Neural progenitor cell (in vitro differentiated cells): ENCODE measurements at regions not wholly inside any gene's neighbourhood (a gene's known extent, or its start where the extent isn't known, plus 50 kb on each side); places are given as distances from the start of the nearest gene placed in this dataset.

Source experiments
- DNase-seq: peaks from one replicate; pipeline ENCODE4 v3.0.0-alpha.2; 2016; ENCODE audit warnings: low spot score
- H2AFZ ChIP-seq: fragments of 200-600 bp; sonication (generic); replicated peaks from 2 replicates; pipeline ENCODE4 v1.6.1; 2016; ENCODE audit warnings: antibody characterized with exemption
- H3F3A ChIP-seq: fragments of 200-600 bp; sonication (generic); 2 replicates; pipeline ENCODE4 v1.6.1; 2016; ENCODE audit warnings: antibody characterized with exemption, low read depth
- H3K27ac ChIP-seq: fragments of 200-600 bp; sonication (generic); 2 replicates; pipeline ENCODE4 v1.5.1; 2016; ENCODE audit warnings: mild to moderate bottlenecking
- H3K27me3 ChIP-seq: fragments of 200-600 bp; sonication (generic); 2 replicates; pipeline ENCODE4 v1.6.1; 2016; ENCODE audit warnings: mild to moderate bottlenecking, moderate library complexity
- H3K36me3 ChIP-seq: fragments of 200-600 bp; sonication (generic); 2 replicates; pipeline ENCODE4 v1.5.1; 2016
- H3K4me1 ChIP-seq: fragments of 200-600 bp; sonication (generic); 2 replicates; pipeline ENCODE4 v1.6.1; 2016; ENCODE audit warnings: mixed run types
- H3K4me2 ChIP-seq: fragments of 200-600 bp; sonication (generic); 2 replicates; pipeline ENCODE4 v1.6.1; 2016
- H3K4me3 ChIP-seq: fragments of 200-600 bp; sonication (generic); 2 replicates; pipeline ENCODE4 v1.5.1; 2016
- H3K79me2 ChIP-seq: fragments of 200-600 bp; sonication (generic); 2 replicates; pipeline ENCODE4 v1.6.1; 2016; ENCODE audit warnings: low read depth
- H3K9ac ChIP-seq: fragments of 200-600 bp; sonication (generic); 2 replicates; pipeline ENCODE4 v1.6.1; 2016
- H3K9me3 ChIP-seq: fragments of 200-600 bp; sonication (generic); 2 replicates; pipeline ENCODE4 v1.5.1; 2016; ENCODE audit warnings: low read depth
- H4K20me1 ChIP-seq: fragments of 200-600 bp; sonication (generic); 2 replicates; pipeline ENCODE4 v1.6.1; 2016; ENCODE audit warnings: low read depth
- H3K27ac Mint-ChIP-seq: 3 replicates; pipeline ENCODE4 v1.8.0; 2021; ENCODE audit warnings: mixed read lengths
- H3K27me3 Mint-ChIP-seq: 2 replicates; pipeline ENCODE4 v1.8.0; 2022; ENCODE audit warnings: low read depth, mild to moderate bottlenecking, inconsistent platforms, moderate library complexity, mixed read lengths; ENCODE audit not compliant: insufficient read depth
- H3K36me3 Mint-ChIP-seq: 3 replicates; pipeline ENCODE4 v1.8.0; 2021; ENCODE audit warnings: mixed read lengths
- H3K4me1 Mint-ChIP-seq: 3 replicates; pipeline ENCODE4 v1.8.0; 2021; ENCODE audit warnings: mixed read lengths
- H3K4me3 Mint-ChIP-seq: 3 replicates; pipeline ENCODE4 v1.8.0; 2021; ENCODE audit warnings: mild to moderate bottlenecking, moderate library complexity, mixed read lengths
- H3K9me3 Mint-ChIP-seq: 3 replicates; pipeline ENCODE4 v1.8.0; 2020; ENCODE audit warnings: mixed read lengths
- EZH2 ChIP-seq: fragments of 200-600 bp; sonication (generic); IDR thresholded peaks from 2 replicates; pipeline ENCODE4 v1.6.1; 2017; ENCODE audit warnings: antibody characterized with exemption, mild to moderate bottlenecking, moderate library complexity
- EZH2phosphoT487 ChIP-seq: fragments of 200-600 bp; sonication (generic); IDR thresholded peaks from 2 replicates; pipeline ENCODE4 v1.6.1; 2017; ENCODE audit warnings: antibody characterized with exemption
- TF ChIP-seq, protein P1 (sequence below): fragments of 200-600 bp; sonication (generic); IDR thresholded peaks from 2 replicates; pipeline ENCODE4 v1.5.1; 2017; ENCODE audit warnings: antibody characterized with exemption, mild to moderate bottlenecking

DNA sequence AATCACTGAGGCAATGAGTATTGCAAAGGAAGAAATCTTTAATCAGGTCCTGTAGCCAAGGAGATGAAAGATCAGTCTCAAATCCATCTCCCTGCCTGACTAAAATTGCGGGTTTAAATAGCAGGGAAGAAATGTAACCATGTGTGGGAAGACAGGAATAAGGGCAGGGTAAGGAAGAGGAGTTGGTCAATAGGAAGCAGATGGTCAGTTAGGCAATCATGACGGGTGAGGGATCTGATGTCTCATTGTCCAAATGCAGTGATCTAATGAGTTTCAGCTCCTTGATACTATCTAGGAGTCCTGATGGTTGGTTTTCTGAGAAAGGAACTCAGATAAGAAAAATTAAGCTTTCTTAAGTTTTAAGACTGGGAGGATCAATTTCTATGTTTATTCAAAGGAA, 200.8 kb downstream of the SPATA18 start:
- Histone ChIP-seq H3K9me3 (no peaks in the 10 kb centered on the region), H3K79me2 (no peaks in the 10 kb centered on the region), H3K4me3 (no peak overlapping the region), H2AFZ (no peak overlapping the region), H3K4me1 (no peaks in the 10 kb centered on the region), H3F3A (no peaks in the 10 kb centered on the region), H3K4me2 (no peak overlapping the region), H3K27me3 (no peaks in the 10 kb centered on the region), H3K36me3 (no peaks in the 10 kb centered on the region), H4K20me1 (no peaks in the 10 kb centered on the region), H3K27ac (no peak overlapping the region), H3K9ac (no peak overlapping the region)
- Mint-ChIP-seq H3K9me3 (peaks cover 2% of the 10 kb centered on the region), H3K27me3 (peaks cover 2% of the 10 kb centered on the region), H3K4me3 (no peak overlapping the region), H3K27ac (no peak overlapping the region), H3K36me3 (no peaks in the 10 kb centered on the region), H3K4me1 (no peaks in the 10 kb centered on the region)
- DNase-seq = no peak
- no peak for TF ChIP-seq EZH2
- TF ChIP-seq, protein P1, sequence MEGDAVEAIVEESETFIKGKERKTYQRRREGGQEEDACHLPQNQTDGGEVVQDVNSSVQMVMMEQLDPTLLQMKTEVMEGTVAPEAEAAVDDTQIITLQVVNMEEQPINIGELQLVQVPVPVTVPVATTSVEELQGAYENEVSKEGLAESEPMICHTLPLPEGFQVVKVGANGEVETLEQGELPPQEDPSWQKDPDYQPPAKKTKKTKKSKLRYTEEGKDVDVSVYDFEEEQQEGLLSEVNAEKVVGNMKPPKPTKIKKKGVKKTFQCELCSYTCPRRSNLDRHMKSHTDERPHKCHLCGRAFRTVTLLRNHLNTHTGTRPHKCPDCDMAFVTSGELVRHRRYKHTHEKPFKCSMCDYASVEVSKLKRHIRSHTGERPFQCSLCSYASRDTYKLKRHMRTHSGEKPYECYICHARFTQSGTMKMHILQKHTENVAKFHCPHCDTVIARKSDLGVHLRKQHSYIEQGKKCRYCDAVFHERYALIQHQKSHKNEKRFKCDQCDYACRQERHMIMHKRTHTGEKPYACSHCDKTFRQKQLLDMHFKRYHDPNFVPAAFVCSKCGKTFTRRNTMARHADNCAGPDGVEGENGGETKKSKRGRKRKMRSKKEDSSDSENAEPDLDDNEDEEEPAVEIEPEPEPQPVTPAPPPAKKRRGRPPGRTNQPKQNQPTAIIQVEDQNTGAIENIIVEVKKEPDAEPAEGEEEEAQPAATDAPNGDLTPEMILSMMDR = no peak
- no peak for TF ChIP-seq EZH2phosphoT487

DNA sequence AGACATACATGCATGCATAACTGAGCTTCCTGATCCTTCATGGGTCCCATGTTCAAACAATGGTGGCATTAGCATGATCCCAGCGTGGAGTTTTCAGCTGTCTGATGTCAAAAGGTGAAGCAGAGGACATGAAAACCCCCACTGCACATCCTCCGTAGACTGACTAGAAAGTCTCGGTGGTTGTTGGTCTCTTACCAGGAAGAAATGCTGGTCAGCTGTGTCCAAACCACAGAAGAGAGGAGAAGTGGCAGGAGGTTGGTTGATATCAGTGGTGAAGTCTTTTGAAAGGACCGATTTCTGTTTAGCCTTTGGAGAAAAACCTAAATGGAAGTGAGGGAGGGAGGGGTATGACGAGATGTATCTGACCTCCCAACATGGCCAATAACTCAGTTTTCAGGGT, 201.9 kb downstream of the SPATA18 start:
- no peak overlapping the region for H3K4me2 ChIP-seq
- TF ChIP-seq EZH2 (no peak), EZH2phosphoT487 (no peak)
- TF ChIP-seq, protein P1 = no peak
- no peak for DNase-seq
- H3K36me3 ChIP-seq = no peaks in the 10 kb centered on the region
- Mint-ChIP-seq H3K27ac (no peak overlapping the region), H3K4me3 (no peak overlapping the region), H3K9me3 (peaks cover 2% of the 10 kb centered on the region), H3K36me3 (no peaks in the 10 kb centered on the region), H3K27me3 (peaks cover 2% of the 10 kb centered on the region), H3K4me1 (no peaks in the 10 kb centered on the region)
- no peaks in the 10 kb centered on the region for H4K20me1 ChIP-seq
- H3K4me3 ChIP-seq = no peak overlapping the region
- no peaks in the 10 kb centered on the region for H3K79me2 ChIP-seq
- H3K9me3 ChIP-seq = no peaks in the 10 kb centered on the region
- no peaks in the 10 kb centered on the region for H3F3A ChIP-seq
- H3K4me1 ChIP-seq = no peaks in the 10 kb centered on the region
- no peaks in the 10 kb centered on the region for H3K27me3 ChIP-seq
- no peak overlapping the region for H3K9ac ChIP-seq
- H2AFZ ChIP-seq = no peak overlapping the region
- H3K27ac ChIP-seq = no peak overlapping the region

DNA sequence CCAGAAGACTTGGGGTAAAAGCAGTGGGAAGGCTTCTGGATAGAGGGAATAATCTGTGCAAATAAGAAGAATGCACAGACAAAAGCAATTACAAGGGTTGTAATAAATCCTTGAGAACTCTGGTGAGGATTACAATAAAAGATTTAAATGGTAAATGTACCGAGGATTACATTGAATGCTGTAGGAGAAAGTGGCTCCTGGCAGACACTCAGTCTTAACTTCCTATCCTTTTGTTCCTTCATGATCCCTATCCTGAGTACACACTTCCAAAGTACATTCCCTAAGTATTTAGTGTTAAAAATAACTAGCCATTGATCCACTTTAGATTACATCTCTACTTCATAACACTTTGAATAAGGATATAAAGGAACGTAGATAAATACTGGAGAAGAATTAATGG, 205.4 kb downstream of the SPATA18 start:
- H3K36me3 Mint-ChIP-seq = no peaks in the 10 kb centered on the region
- Histone ChIP-seq H3K4me3 (no peak overlapping the region), H3K27me3 (no peaks in the 10 kb centered on the region), H4K20me1 (no peaks in the 10 kb centered on the region), H3F3A (no peaks in the 10 kb centered on the region), H3K4me1 (no peaks in the 10 kb centered on the region), H3K36me3 (no peaks in the 10 kb centered on the region), H3K79me2 (no peaks in the 10 kb centered on the region), H3K9ac (no peak overlapping the region), H2AFZ (no peak overlapping the region), H3K4me2 (no peak overlapping the region), H3K9me3 (no peaks in the 10 kb centered on the region), H3K27ac (no peak overlapping the region)
- TF ChIP-seq EZH2 (no peak), EZH2phosphoT487 (no peak)
- TF ChIP-seq, protein P1 = no peak
- DNase-seq = no peak
- H3K9me3 Mint-ChIP-seq = no peaks in the 10 kb centered on the region
- H3K27me3 Mint-ChIP-seq = peaks cover 4% of the 10 kb centered on the region
- no peak overlapping the region for H3K27ac Mint-ChIP-seq
- no peak overlapping the region for H3K4me3 Mint-ChIP-seq
- H3K4me1 Mint-ChIP-seq = peaks cover 8% of the 10 kb centered on the region
